ENCODE measurements at regions not wholly inside any gene's neighbourhood (a gene's known extent, or its start where the extent isn't known, plus 50 kb on each side); places are given as distances from the start of the nearest gene placed in this dataset.

GRCh38 chr18:78610179-78610578, 369.4 kb upstream of the SALL3 start:
- TF ChIP-seq CTCF (IDR thresholded peaks at IDR 0.05 in 8 of 11, conservative IDR thresholded peaks at IDR 0.05 in 3 of 11) (no peak), POLR2A (IDR thresholded peaks at IDR 0.05) (no peak)

Measured in spleen (tissue), 7 donors.